GM10266 (cell line): ENCODE measurements at regions not wholly inside any gene's neighbourhood (a gene's known extent, or its start where the extent isn't known, plus 50 kb on each side); places are given as distances from the start of the nearest gene placed in this dataset.
"Not testable (repeated sequence)": the region's sequence is repeated elsewhere in the genome, so short reads cannot be mapped to it uniquely, and the experiment has no call there.

Experiments used
- DNase-seq: peaks from one replicate; pipeline ENCODE4 v3.0.0; 2012; ENCODE audit errors: extremely low spot score
- CTCF ChIP-seq: IDR thresholded peaks from 2 replicates; pipeline ENCODE4 v1.5.1; 2012; ENCODE audit warnings: mild to moderate bottlenecking, low read depth; ENCODE audit not compliant: control insufficient read depth, insufficient read depth; ENCODE audit errors: missing control alignments

DNA sequence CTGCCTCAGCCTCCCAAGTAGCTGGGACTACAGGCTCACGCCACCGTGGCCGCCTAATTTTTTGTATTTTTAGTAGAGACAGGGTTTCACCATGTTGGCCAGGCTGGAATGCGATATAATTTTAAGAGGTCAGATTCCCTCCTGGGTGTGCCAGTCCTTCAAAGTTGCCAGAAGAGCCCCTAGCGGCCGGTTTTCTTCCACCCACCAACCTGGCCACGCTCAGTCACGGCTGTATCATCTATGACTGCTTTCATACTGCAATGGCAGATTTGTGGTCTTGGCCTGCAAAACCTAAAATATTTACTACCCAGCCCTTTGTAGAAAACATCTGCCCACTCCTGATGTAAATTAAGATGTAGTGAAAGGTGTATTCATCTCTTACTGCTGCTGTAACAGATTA, 117.5 kb upstream of the BASP1 start:
- DNase-seq: no peak
- no peak for TF ChIP-seq CTCF

- no peak for DNase-seq
- TF ChIP-seq CTCF: no peak
Measured at GRCh38 chr5:17103461-17103860, 114.0 kb upstream of the BASP1 start.

GRCh38 chr5:17105744-17106418, 111.5 kb upstream of the BASP1 start:
- TF ChIP-seq CTCF: no peak
- no peak for DNase-seq

DNA sequence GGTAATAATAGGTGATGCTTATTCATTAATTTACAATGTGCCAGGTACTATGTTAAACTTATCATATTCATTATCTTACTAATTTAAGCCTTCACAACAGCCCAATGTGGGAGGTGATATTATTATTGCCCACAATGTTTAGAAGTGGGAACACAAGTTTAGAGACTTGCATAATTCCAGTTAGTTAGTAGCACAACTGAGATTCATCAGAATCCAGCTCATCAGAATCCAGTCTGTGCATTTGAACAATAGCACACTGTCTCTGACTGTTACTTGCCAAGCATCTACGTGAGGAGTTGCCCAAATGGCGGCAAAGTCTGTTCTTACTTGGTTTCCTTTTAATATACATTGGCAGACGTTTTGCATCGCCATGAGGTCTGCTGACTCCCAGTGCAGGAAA, 110.9 kb upstream of the BASP1 start:
- DNase-seq: no peak

DNA sequence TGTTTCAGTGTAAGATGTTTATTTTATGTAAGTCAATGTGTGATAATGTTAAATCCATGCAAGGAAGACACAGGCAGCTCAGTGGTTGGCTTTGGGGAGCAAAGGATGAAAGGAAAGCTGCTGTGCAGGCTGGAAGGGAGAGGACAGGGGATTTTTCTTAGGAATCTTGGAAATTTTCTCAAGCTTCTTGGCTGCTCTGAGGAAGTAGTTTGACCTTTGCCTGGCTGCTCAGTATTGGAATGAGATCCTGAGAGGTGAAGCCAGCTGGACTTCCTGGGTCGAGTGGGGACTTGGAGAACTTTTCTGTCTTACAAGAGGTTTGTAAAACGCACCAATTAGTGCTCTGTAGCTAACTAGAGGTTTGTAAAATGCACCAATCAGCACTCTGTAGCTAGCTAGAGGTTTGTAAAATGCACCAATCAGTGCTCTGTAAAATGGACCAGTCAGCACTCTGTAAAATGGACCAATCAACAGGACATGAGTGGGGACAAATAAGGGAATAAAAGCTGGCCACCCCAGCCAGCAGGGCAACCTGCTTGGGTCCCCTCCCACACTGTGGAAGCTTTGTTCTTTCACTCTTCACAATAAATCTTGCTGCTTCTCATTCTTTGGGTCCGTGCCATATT, 105.2 kb upstream of the BASP1 start:
- DNase-seq: not testable (repeated sequence)

More for the DNA sequence above, 110.9 kb upstream of the BASP1 start:
- TF ChIP-seq CTCF: no peak

GRCh38 chr5:17113174-17113958, 104.1 kb upstream of the BASP1 start:
- no peak for TF ChIP-seq CTCF
- DNase-seq: no peak

- no peak for DNase-seq
- no peak for TF ChIP-seq CTCF
Measured at GRCh38 chr5:17114233-17114632, 103.2 kb upstream of the BASP1 start.
